Stimulated activated memory B cell treated with anti-CD40 and anti-IgM and Interleukin-4, amounts not matched to agents 10 μg/mL and 1 μg/mL and 100 μg/mL, for 72 hours (primary cell): ENCODE measurements at regions not wholly inside any gene's neighbourhood (a gene's known extent, or its start where the extent isn't known, plus 50 kb on each side); places are given as distances from the start of the nearest gene placed in this dataset.
"Not testable (repeated sequence)": the region's sequence is repeated elsewhere in the genome, so short reads cannot be mapped to it uniquely, and the experiment has no call there.

Experiments used
- ATAC-seq: fragments of 150-1000 bp; cut with Tn5 transposase; 2 replicates; pipeline ENCODE4 v1.10.0; 2021
- H3K27ac Mint-ChIP-seq: one replicate; pipeline ENCODE4 v1.8.0; 2022; ENCODE audit warnings: mild to moderate bottlenecking, mixed read lengths
- H3K27me3 Mint-ChIP-seq: one replicate; pipeline ENCODE4 v1.8.0; 2022; ENCODE audit warnings: mixed read lengths
- H3K36me3 Mint-ChIP-seq: one replicate; pipeline ENCODE4 v1.8.0; 2022; ENCODE audit warnings: mixed read lengths
- H3K4me1 Mint-ChIP-seq: one replicate; pipeline ENCODE4 v1.8.0; 2022; ENCODE audit warnings: mixed read lengths
- H3K4me3 Mint-ChIP-seq: one replicate; pipeline ENCODE4 v1.8.0; 2022; ENCODE audit warnings: mild to moderate bottlenecking, moderate library complexity, mixed read lengths
- H3K9me3 Mint-ChIP-seq: one replicate; pipeline ENCODE4 v1.8.0; 2022; ENCODE audit warnings: mixed read lengths

GRCh38 chr7:54292171-54292925, 249.8 kb upstream of the VSTM2A start:
- Mint-ChIP-seq H3K4me1 (no peaks in the 10 kb centered on the region), H3K27me3 (no peaks in the 10 kb centered on the region), H3K36me3 (no peaks in the 10 kb centered on the region), H3K9me3 (peaks cover 13% of the 10 kb centered on the region), H3K4me3 (no peak overlapping the region), H3K27ac (no peak overlapping the region)
- ATAC-seq, result no peak

DNA sequence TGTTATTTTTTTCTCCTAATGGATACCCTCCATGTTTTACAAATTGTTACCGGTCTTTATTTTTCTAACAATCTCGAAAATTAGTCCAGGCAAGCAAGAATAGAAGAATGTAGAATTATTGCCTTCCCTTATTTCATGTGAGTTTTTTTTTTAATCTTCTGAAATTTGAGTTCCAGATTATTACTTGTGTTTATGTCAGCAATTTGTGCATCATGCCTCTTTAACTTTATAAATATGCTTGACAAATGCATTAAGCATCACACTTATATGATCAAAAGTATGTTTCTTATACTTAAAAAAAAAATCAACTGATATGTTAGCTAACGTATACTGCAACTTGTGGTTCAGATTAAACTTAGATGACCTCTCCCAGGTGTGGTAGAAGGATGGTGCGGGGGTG, 242.7 kb upstream of the VSTM2A start:
- no peaks in the 10 kb centered on the region for H3K36me3 Mint-ChIP-seq
- H3K9me3 Mint-ChIP-seq, result peaks cover 5% of the 10 kb centered on the region
- H3K27ac Mint-ChIP-seq, result no peak overlapping the region
- no peak overlapping the region for H3K4me3 Mint-ChIP-seq
- no peaks in the 10 kb centered on the region for H3K27me3 Mint-ChIP-seq
- H3K4me1 Mint-ChIP-seq, result no peaks in the 10 kb centered on the region
- no peak for ATAC-seq

DNA sequence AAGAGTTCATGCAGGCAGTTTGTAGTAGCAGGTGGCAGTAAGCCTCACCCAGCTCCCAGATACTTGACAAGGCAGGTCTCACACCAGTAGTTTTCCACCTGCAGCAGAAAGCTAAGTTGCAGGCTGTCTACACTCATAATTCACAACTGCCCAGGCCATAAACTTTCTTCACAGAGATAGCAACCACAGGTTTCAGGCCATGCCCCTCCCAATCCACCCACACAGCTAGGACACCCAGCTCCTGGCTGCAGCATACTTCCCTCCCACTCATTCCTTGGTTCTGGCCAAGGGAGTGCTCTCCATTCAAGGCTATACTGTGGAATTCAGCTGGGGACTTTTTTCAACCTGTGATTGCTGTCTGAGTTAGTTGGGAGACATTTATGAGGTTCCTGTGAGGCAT, 226.2 kb upstream of the VSTM2A start:
- H3K27me3 Mint-ChIP-seq, H3K4me3 Mint-ChIP-seq, H3K9me3 Mint-ChIP-seq, H3K4me1 Mint-ChIP-seq, H3K36me3 Mint-ChIP-seq, H3K27ac Mint-ChIP-seq, ATAC-seq: not testable (repeated sequence)

DNA sequence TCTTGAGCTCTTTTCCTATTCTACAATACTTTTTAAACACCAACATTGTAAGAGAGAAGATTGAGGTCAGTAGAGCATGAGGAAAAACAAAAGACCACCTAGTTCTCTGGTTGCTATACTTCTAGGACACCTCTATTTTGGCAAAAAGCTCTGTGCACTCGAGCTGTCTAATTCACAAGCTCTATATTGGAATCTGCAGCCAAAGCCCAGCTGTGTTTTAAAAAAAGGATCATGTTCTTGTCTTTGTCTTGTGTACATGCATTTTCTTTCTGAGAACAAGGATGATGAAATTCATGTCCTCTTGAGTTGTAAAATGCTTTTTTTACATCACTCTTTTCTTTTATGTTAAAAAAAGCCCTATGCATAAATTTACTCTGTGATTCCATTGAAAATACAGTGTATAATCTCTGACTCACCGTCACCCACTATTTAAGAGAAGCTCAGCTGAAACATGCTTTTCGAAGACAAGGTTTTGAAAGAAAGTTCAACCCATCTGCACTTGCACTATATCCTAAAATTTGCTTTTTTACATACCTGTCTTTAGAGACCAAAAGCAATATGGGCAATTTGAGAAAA, 215.5 kb upstream of the VSTM2A start:
- ATAC-seq, result no peak
- H3K27ac Mint-ChIP-seq, result no peak overlapping the region
- H3K27me3 Mint-ChIP-seq, result no peaks in the 10 kb centered on the region
- H3K9me3 Mint-ChIP-seq, result peaks cover 3% of the 10 kb centered on the region
- H3K4me1 Mint-ChIP-seq, result no peaks in the 10 kb centered on the region
- H3K36me3 Mint-ChIP-seq, result no peaks in the 10 kb centered on the region
- H3K4me3 Mint-ChIP-seq, result no peak overlapping the region

GRCh38 chr7:54330216-54330800, 211.9 kb upstream of the VSTM2A start:
- Mint-ChIP-seq H3K4me1 (no peaks in the 10 kb centered on the region), H3K4me3 (no peak overlapping the region), H3K27ac (no peak overlapping the region), H3K36me3 (no peaks in the 10 kb centered on the region), H3K27me3 (no peaks in the 10 kb centered on the region), H3K9me3 (no peaks in the 10 kb centered on the region)
- ATAC-seq, result no peak

- no peak overlapping the region for H3K27ac Mint-ChIP-seq
- ATAC-seq, result no peak
- no peaks in the 10 kb centered on the region for H3K27me3 Mint-ChIP-seq
- H3K4me1 Mint-ChIP-seq, result no peaks in the 10 kb centered on the region
- H3K36me3 Mint-ChIP-seq, result no peaks in the 10 kb centered on the region
- H3K9me3 Mint-ChIP-seq, result peaks cover 2% of the 10 kb centered on the region
- H3K4me3 Mint-ChIP-seq, result no peak overlapping the region
These were observed 210.9 kb upstream of the VSTM2A start for GRCh38 chr7:54331311-54331710.

GRCh38 chr7:54332301-54332700, 209.9 kb upstream of the VSTM2A start:
- H3K9me3 Mint-ChIP-seq, result peaks cover 6% of the 10 kb centered on the region
- H3K4me3 Mint-ChIP-seq, result no peak overlapping the region
- no peaks in the 10 kb centered on the region for H3K27me3 Mint-ChIP-seq
- no peak overlapping the region for H3K27ac Mint-ChIP-seq
- H3K4me1 Mint-ChIP-seq, result no peaks in the 10 kb centered on the region
- no peaks in the 10 kb centered on the region for H3K36me3 Mint-ChIP-seq
- no peak for ATAC-seq

- no peaks in the 10 kb centered on the region for H3K4me1 Mint-ChIP-seq
- no peak overlapping the region for H3K27ac Mint-ChIP-seq
- no peaks in the 10 kb centered on the region for H3K36me3 Mint-ChIP-seq
- H3K4me3 Mint-ChIP-seq, result no peak overlapping the region
- ATAC-seq, result no peak
- H3K27me3 Mint-ChIP-seq, result no peaks in the 10 kb centered on the region
- peaks cover 6% of the 10 kb centered on the region for H3K9me3 Mint-ChIP-seq
These were observed 208.2 kb upstream of the VSTM2A start for GRCh38 chr7:54333952-54334351.

DNA sequence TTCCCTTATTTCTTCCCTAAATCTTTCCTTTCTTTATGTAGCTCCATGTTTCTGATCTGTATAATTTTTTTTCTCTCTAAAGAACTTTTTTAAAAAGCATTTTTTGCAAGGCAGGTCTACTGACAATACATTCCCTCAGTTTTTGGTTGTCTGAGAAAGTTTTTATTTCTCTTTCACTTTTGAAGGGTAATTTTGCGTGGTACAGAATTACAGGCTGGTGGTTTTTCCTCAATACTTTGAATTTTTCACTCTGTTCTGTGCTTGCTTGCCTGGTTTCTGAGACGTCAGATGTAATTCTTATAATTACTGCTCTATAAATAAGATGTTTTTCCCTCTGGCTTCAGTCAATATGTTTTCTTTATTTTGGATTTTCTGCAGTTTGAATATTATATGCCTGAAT, 205.4 kb upstream of the VSTM2A start:
- ATAC-seq, result no peak
- Mint-ChIP-seq H3K4me1 (no peaks in the 10 kb centered on the region), H3K27me3 (no peaks in the 10 kb centered on the region), H3K27ac (no peak overlapping the region), H3K9me3 (peaks cover 6% of the 10 kb centered on the region), H3K36me3 (no peaks in the 10 kb centered on the region), H3K4me3 (no peak overlapping the region)

DNA sequence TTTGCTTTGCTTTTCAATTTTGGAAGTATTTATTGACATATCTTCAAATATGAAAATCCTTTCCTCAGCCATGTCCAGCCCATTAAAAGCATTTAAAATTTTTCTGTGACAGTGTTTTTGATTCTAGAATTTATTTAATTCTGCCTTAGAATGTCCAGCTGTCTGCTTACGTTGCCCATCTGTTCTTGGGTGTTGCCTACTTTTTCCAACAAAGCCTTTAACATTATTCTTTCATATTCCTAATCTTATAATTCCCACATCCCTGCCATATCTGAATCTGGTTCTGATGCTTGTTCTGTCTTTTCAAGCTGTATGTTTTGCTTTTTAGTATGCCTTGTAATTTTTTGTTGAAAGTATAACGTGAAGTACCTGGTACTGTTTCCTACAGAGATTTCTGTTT, 204.7 kb upstream of the VSTM2A start:
- H3K27ac Mint-ChIP-seq, result no peak overlapping the region
- no peak overlapping the region for H3K4me3 Mint-ChIP-seq
- ATAC-seq, result no peak
- H3K27me3 Mint-ChIP-seq, result no peaks in the 10 kb centered on the region
- no peaks in the 10 kb centered on the region for H3K36me3 Mint-ChIP-seq
- no peaks in the 10 kb centered on the region for H3K4me1 Mint-ChIP-seq
- peaks cover 6% of the 10 kb centered on the region for H3K9me3 Mint-ChIP-seq

DNA sequence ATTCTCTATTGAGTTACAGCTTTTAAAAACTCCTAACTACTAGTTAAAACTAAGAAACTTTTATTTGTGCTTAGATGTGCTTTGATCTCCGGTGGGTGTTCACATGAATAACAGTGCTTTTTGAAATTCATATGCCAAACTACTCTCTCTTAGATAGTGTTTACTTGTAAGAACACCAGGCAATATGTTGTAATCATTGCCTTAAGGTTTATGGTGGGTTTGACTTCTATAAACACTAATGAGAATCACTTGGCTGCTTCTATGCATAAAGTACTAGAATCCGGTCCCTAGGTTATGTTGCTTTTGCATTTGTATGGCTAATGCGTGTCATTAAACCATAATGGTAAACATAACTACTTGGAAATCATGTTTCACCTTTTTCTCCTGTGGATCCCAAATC, 203.9 kb upstream of the VSTM2A start:
- H3K36me3 Mint-ChIP-seq, result no peaks in the 10 kb centered on the region
- H3K27ac Mint-ChIP-seq, result no peak overlapping the region
- no peaks in the 10 kb centered on the region for H3K4me1 Mint-ChIP-seq
- ATAC-seq, result no peak
- H3K27me3 Mint-ChIP-seq, result no peaks in the 10 kb centered on the region
- no peak overlapping the region for H3K4me3 Mint-ChIP-seq
- peaks cover 6% of the 10 kb centered on the region for H3K9me3 Mint-ChIP-seq

GRCh38 chr7:54339073-54339472, 203.1 kb upstream of the VSTM2A start:
- Mint-ChIP-seq H3K27ac (no peak overlapping the region), H3K4me3 (no peak overlapping the region), H3K27me3 (no peaks in the 10 kb centered on the region), H3K9me3 (peaks cover 6% of the 10 kb centered on the region), H3K4me1 (no peaks in the 10 kb centered on the region), H3K36me3 (no peaks in the 10 kb centered on the region)
- ATAC-seq, result no peak

GRCh38 chr7:54342458-54342857, 199.7 kb upstream of the VSTM2A start:
- no peaks in the 10 kb centered on the region for H3K4me1 Mint-ChIP-seq
- H3K27me3 Mint-ChIP-seq, result no peaks in the 10 kb centered on the region
- H3K9me3 Mint-ChIP-seq, result no peaks in the 10 kb centered on the region
- H3K36me3 Mint-ChIP-seq, result no peaks in the 10 kb centered on the region
- no peak overlapping the region for H3K4me3 Mint-ChIP-seq
- no peak for ATAC-seq
- H3K27ac Mint-ChIP-seq, result no peak overlapping the region

- Mint-ChIP-seq H3K9me3 (peaks cover 7% of the 10 kb centered on the region), H3K4me3 (no peak overlapping the region), H3K36me3 (no peaks in the 10 kb centered on the region), H3K4me1 (no peaks in the 10 kb centered on the region), H3K27ac (no peak overlapping the region), H3K27me3 (no peaks in the 10 kb centered on the region)
- ATAC-seq, result no peak
These were observed 198.7 kb upstream of the VSTM2A start for GRCh38 chr7:54343511-54343910.

GRCh38 chr7:54345746-54346145, 196.4 kb upstream of the VSTM2A start:
- peaks cover 10% of the 10 kb centered on the region for H3K9me3 Mint-ChIP-seq
- ATAC-seq, result no peak
- H3K36me3 Mint-ChIP-seq, result no peaks in the 10 kb centered on the region
- no peak overlapping the region for H3K4me3 Mint-ChIP-seq
- no peaks in the 10 kb centered on the region for H3K27me3 Mint-ChIP-seq
- no peak overlapping the region for H3K27ac Mint-ChIP-seq
- H3K4me1 Mint-ChIP-seq, result no peaks in the 10 kb centered on the region

GRCh38 chr7:54349229-54349628, 192.9 kb upstream of the VSTM2A start:
- Mint-ChIP-seq H3K36me3 (no peaks in the 10 kb centered on the region), H3K4me1 (no peaks in the 10 kb centered on the region), H3K27ac (no peak overlapping the region), H3K4me3 (no peak overlapping the region), H3K27me3 (no peaks in the 10 kb centered on the region), H3K9me3 (peaks cover 10% of the 10 kb centered on the region)
- no peak for ATAC-seq
